Mucosa of descending colon (tissue), 3 donors: ENCODE measurements at regions not wholly inside any gene's neighbourhood (a gene's known extent, or its start where the extent isn't known, plus 50 kb on each side); places are given as distances from the start of the nearest gene placed in this dataset.

Source experiments
- ATAC-seq: fragments of 200-7000 bp; cut with Tn5 transposase; one replicate; pipeline ENCODE4 v1.9.1; 2020; ENCODE audit warnings: mild to moderate bottlenecking, moderate library complexity
- DNase-seq, 3 donors: peaks; one replicate each; pipeline ENCODE4 v3.0.0-alpha.2; 2020
- H3K36me3 ChIP-seq: fragments of 200-600 bp; one replicate; pipeline ENCODE4 v1.8.0; 2021; ENCODE audit warnings: low read depth, mild to moderate bottlenecking
- H3K4me1 ChIP-seq: fragments of 200-600 bp; one replicate; pipeline ENCODE4 v1.8.0; 2021; ENCODE audit warnings: low read depth, mild to moderate bottlenecking
- H3K4me3 ChIP-seq: fragments of 200-600 bp; one replicate; pipeline ENCODE4 v1.8.0; 2021; ENCODE audit warnings: mild to moderate bottlenecking
- H3K9me3 ChIP-seq: fragments of 200-600 bp; one replicate; pipeline ENCODE4 v1.8.0; 2021; ENCODE audit warnings: mild to moderate bottlenecking
- intact Hi-C, 2 donors: fragments of 100-400 bp; cut with DNase I in 1 of 2; cut with micrococcal nuclease in 1 of 2; formaldehyde crosslinking; loops; one replicate each; pipeline versions ENCODE4 v1.11.0 to v1.11.1; 2022; cut with DNase I, micrococcal nuclease
- TF ChIP-seq, protein P1 (sequence below): fragments of 200-600 bp; IDR thresholded peaks from one replicate; pipeline ENCODE4 v1.8.0; 2022; ENCODE audit warnings: antibody characterized with exemption, mild to moderate bottlenecking
- donor health status: DM: no; HTN: no; CAD: no; lungs with moderate emphysema.
- donor health status: DM: no; HTN: no; CAD: no.
- donor health status: DM: no; HTN: yes; CAD: no.

DNA sequence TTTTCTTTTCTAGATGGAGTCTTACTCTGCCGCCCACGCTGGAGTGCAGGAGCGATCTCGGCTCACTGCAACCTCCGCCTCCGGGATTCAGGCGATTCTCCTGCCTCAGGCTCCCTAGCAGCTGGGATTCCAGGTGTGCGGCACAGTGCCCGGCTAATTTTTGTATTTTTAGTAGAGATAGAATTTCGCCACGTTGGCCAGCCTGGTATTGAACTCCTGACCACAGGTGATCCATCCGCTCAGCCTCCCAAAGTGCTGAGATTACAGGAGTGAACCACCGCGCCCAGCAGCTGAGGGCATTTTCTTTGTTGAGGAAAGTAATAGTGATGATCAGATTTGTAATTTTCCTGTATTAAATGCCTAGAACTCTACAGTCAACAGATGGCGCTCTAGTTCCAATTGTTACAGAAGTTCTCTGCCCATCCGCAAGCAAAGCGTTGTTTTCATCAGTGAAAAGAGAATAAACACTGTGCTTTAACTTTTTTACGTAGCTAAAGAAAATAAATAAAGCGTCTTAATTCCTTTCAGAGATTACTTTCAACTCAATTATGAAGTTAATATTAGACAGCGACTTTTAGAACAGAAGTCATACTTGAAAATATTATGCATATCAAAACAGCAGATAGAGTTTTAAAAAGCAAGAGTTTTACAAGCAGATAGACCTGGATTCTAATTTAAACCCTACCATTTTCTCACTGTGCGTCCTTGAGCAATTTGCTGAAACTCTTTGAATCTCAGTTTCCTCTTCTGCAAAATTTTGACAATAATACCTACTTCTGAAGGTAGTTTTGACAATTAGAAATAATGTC is 335.1 kb downstream of the DUSP6 start:
- peak; percentile 58 for ATAC-seq
- TF ChIP-seq, protein P1, sequence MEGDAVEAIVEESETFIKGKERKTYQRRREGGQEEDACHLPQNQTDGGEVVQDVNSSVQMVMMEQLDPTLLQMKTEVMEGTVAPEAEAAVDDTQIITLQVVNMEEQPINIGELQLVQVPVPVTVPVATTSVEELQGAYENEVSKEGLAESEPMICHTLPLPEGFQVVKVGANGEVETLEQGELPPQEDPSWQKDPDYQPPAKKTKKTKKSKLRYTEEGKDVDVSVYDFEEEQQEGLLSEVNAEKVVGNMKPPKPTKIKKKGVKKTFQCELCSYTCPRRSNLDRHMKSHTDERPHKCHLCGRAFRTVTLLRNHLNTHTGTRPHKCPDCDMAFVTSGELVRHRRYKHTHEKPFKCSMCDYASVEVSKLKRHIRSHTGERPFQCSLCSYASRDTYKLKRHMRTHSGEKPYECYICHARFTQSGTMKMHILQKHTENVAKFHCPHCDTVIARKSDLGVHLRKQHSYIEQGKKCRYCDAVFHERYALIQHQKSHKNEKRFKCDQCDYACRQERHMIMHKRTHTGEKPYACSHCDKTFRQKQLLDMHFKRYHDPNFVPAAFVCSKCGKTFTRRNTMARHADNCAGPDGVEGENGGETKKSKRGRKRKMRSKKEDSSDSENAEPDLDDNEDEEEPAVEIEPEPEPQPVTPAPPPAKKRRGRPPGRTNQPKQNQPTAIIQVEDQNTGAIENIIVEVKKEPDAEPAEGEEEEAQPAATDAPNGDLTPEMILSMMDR: peak; percentile 55
- Histone ChIP-seq H3K4me3 (no peak overlapping the region), H3K36me3 (no peaks in the 10 kb centered on the region), H3K4me1 (peaks cover 4% of the 10 kb centered on the region), H3K9me3 (no peaks in the 10 kb centered on the region)
- peak; percentile 24 to 80 (median 26) for DNase-seq
- intact Hi-C loops: loop anchor here in 1 of 2 donors (5.0 kb wide), 1 partner anchor 450 kb away; no protein-coding TSS in a partner anchor

DNA sequence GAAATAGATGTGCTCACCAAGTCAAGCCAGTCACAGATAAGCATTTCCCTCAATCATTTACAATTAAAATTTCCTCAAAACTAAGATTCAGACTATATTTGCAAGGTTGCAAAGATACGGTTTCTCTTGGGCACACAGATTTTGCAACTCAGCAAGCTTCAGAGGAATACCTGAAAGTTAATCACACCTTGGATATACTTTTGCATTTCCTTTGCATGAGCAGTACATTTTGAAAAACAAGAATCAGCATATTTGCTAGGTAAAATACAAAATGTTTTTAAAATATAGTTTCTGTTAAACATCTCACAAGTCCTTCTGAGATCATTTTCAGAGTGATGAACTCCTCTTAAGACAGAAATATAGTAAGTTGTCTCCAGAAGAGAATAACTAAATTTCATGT is 336.9 kb downstream of the DUSP6 start:
- intact Hi-C loops: loop anchor here in 1 of 2 donors (5.0 kb wide), 1 partner anchor 452 kb away; no protein-coding TSS in a partner anchor

DNA sequence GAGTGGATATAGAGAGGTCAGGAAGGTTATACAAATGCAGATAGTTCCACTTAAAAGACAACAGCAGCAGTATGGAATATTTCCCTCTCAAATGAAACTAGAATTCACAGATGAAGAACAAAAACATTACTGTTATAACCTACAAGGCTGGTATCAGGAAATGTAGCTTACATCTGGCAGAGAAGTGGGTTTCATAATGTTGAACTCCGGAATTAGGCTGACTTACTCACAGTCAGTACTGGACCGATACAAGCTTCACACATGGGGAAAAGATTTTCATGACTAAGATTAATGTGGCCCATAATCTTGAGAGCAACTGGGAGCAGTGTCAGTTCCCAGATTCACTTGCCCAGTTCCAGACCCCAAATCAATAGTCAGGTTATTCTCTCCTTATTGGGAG is 353.9 kb downstream of the DUSP6 start:
- H3K9me3 ChIP-seq: no peaks in the 10 kb centered on the region
- ATAC-seq: no peak
- intact Hi-C loops: no loop called here

More for the DNA sequence above, 336.9 kb downstream of the DUSP6 start:
- DNase-seq (no peak), ATAC-seq (no peak)
- Histone ChIP-seq H3K36me3 (no peaks in the 10 kb centered on the region), H3K4me3 (no peak overlapping the region), H3K4me1 (peaks cover 4% of the 10 kb centered on the region), H3K9me3 (no peaks in the 10 kb centered on the region)
- TF ChIP-seq, protein P1: no peak

DNA sequence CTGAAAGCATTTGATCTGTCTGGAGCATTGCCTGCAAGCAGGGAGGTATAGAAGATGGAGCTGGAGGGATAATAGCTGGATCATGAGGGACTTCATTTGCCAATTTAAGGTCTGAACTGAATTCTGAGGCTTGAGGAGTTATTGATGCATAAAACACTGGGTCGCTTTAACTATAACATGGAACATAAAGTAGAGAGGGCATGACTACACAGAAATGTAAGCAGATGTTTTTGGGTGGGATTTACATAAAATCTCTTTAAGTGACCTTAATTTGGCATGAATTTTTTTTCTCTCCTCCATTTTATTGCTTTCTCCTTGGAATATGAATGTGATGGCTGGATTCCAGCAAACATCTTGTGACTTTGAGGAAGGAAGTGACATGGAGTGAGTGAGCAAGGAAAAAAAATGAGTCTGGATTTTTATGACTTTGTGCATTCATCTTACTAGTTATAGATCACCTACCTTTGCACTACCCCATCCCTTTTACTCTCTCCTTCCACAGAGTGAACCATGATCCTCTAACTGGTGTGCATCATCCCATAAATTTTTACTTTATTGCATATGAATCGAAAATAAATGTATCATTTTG is 356.0 kb downstream of the DUSP6 start:
- DNase-seq: no peak
- intact Hi-C loops: no loop called here
- no peaks in the 10 kb centered on the region for H3K9me3 ChIP-seq
- TF ChIP-seq, protein P1: no peak
- no peak overlapping the region for H3K4me3 ChIP-seq
- peak; percentile 62 for ATAC-seq
- no peaks in the 10 kb centered on the region for H3K36me3 ChIP-seq
- no peaks in the 10 kb centered on the region for H3K4me1 ChIP-seq

More for the DNA sequence above, 353.9 kb downstream of the DUSP6 start:
- Histone ChIP-seq H3K36me3 (no peaks in the 10 kb centered on the region), H3K4me1 (no peaks in the 10 kb centered on the region), H3K4me3 (no peak overlapping the region)
- TF ChIP-seq, protein P1: no peak
- no peak for DNase-seq

DNA sequence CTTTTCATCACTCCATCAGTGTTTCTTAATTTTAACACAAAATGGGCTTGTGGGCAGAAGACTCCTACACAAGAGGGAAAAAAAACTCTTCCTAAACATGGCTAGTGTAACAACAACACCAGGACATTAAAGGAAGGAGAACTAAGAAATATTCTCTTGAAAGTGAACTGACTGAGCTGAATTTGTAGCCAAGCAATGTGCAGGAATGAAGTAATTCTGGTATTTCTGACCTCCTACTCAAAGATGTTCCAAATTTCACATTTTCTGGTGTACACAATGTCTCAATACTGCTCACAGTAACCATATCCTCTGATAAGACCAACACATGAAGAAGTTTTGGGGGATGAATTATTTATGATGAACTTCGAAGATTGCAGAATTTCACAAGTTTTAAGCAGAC is 357.3 kb downstream of the DUSP6 start:
- TF ChIP-seq, protein P1: no peak
- ATAC-seq: no peak
- intact Hi-C loops: loop anchor here (5.0 kb wide), 2 partner anchors 413 to 883 kb away; partner anchors contain the start of gene KITLG (in 1 of the 2)
- no peaks in the 10 kb centered on the region for H3K9me3 ChIP-seq
- no peak for DNase-seq
- H3K4me3 ChIP-seq: no peak overlapping the region
- no peaks in the 10 kb centered on the region for H3K4me1 ChIP-seq
- H3K36me3 ChIP-seq: no peaks in the 10 kb centered on the region
